ENCODE measurements at regions not wholly inside any gene's neighbourhood (a gene's known extent, or its start where the extent isn't known, plus 50 kb on each side); places are given as distances from the start of the nearest gene placed in this dataset.

- intact Hi-C loops (cut with DNase I; ENCODE audit: low total_unique reads), result no loop called here
- no peaks in the 10 kb centered on the region for H3K36me3 ChIP-seq (ENCODE audit: low read depth, missing control alignments)
- WGBS, 2 donors, result 71 to 73% methylated on average over 5 of the region's 5 CpGs
- H3K4me1 ChIP-seq, result no peaks in the 10 kb centered on the region
- H3K27ac ChIP-seq, result no peak overlapping the region
- H3K27me3 ChIP-seq, result no peaks in the 10 kb centered on the region
- TF ChIP-seq CTCF (IDR thresholded peaks at IDR 0.05), result no peak
- TF ChIP-seq POLR2A (IDR thresholded peaks at IDR 0.05), result no peak
- H3K9me3 ChIP-seq, result no peaks in the 10 kb centered on the region
- H3K4me3 ChIP-seq, result no peak overlapping the region
- no peak for DNase-seq
Observed at GRCh38 chr10:4677296-4678021, 148.5 kb upstream of the AKR1E2 start.

- H3K36me3 ChIP-seq (ENCODE audit: low read depth, missing control alignments), result no peaks in the 10 kb centered on the region
- 95 to 96% methylated on average over 3 of the region's 3 CpGs for WGBS, 2 donors
- DNase-seq, result no peak
- H3K27me3 ChIP-seq, result no peaks in the 10 kb centered on the region
- H3K27ac ChIP-seq, result no peak overlapping the region
- intact Hi-C loops (cut with DNase I; ENCODE audit: low total_unique reads), result no loop called here
- no peaks in the 10 kb centered on the region for H3K4me1 ChIP-seq
- no peak for TF ChIP-seq POLR2A (IDR thresholded peaks at IDR 0.05)
- no peak for TF ChIP-seq CTCF (IDR thresholded peaks at IDR 0.05)
- H3K4me3 ChIP-seq, result no peak overlapping the region
- H3K9me3 ChIP-seq, result no peaks in the 10 kb centered on the region
Observed at GRCh38 chr10:4676566-4676965, 149.4 kb upstream of the AKR1E2 start.

GRCh38 chr10:4675808-4676207 is 150.2 kb upstream of the AKR1E2 start:
- Histone ChIP-seq H3K36me3 (ENCODE audit: low read depth, missing control alignments) (no peaks in the 10 kb centered on the region), H3K27me3 (no peaks in the 10 kb centered on the region)

GRCh38 chr10:4673279-4674040 is 152.5 kb upstream of the AKR1E2 start:
- Histone ChIP-seq H3K27ac (no peak overlapping the region), H3K27me3 (no peaks in the 10 kb centered on the region), H3K36me3 (ENCODE audit: low read depth, missing control alignments) (no peaks in the 10 kb centered on the region), H3K4me3 (no peak overlapping the region), H3K4me1 (no peaks in the 10 kb centered on the region), H3K9me3 (no peaks in the 10 kb centered on the region)
- intact Hi-C loops (cut with DNase I; ENCODE audit: low total_unique reads), result no loop called here
- 92 to 95% methylated on average over 7 of the region's 7 CpGs for WGBS, 2 donors
- no peak for DNase-seq
- TF ChIP-seq CTCF (IDR thresholded peaks at IDR 0.05) (no peak), POLR2A (IDR thresholded peaks at IDR 0.05) (no peak)

More at GRCh38 chr10:4675808-4676207, 150.2 kb upstream of the AKR1E2 start:
- Histone ChIP-seq H3K4me3 (no peak overlapping the region), H3K4me1 (no peaks in the 10 kb centered on the region), H3K27ac (no peak overlapping the region), H3K9me3 (no peaks in the 10 kb centered on the region)
- intact Hi-C loops (cut with DNase I; ENCODE audit: low total_unique reads), result no loop called here
- DNase-seq, result no peak
- TF ChIP-seq CTCF (IDR thresholded peaks at IDR 0.05) (no peak), POLR2A (IDR thresholded peaks at IDR 0.05) (no peak)

All from testis (tissue), 2 donors.